GM12865 (cell line): ENCODE measurements at regions not wholly inside any gene's neighbourhood (a gene's known extent, or its start where the extent isn't known, plus 50 kb on each side); places are given as distances from the start of the nearest gene placed in this dataset.

ENCODE experiments used
- DNase-seq: peaks from one replicate; pipeline ENCODE4 v3.0.0; 2010; ENCODE audit warnings: low read depth
- H3K4me3 ChIP-seq: 2 replicates; pipeline ENCODE4 v1.5.1; 2011; ENCODE audit warnings: mild to moderate bottlenecking, low read depth, low read length, control low read depth
- TF ChIP-seq, protein P1 (sequence below): IDR thresholded peaks from 2 replicates; pipeline ENCODE4 v1.5.1; 2011; ENCODE audit warnings: low read length, control low read depth, low read depth, inconsistent platforms; ENCODE audit not compliant: insufficient read depth; ENCODE audit errors: missing control alignments

DNA sequence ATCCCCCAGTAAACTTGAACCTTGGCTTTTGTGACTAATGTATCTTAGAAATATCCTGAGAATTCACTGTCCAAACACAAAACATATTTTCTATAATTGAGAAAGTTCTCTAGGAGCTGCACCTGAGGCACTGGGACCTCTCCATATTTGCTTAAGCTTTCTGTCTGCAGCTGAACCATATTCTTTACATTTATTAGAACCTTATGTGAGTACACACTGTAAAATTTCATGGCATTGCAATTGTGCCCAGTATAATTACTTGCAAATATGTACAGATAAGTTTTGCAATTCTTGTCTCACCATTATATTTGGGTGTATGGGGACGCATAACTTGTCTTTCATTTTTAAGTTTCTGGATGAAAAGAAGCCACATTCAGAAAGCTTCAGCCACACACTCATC is 280.7 kb upstream of the KLHL1 start:
- TF ChIP-seq, protein P1, sequence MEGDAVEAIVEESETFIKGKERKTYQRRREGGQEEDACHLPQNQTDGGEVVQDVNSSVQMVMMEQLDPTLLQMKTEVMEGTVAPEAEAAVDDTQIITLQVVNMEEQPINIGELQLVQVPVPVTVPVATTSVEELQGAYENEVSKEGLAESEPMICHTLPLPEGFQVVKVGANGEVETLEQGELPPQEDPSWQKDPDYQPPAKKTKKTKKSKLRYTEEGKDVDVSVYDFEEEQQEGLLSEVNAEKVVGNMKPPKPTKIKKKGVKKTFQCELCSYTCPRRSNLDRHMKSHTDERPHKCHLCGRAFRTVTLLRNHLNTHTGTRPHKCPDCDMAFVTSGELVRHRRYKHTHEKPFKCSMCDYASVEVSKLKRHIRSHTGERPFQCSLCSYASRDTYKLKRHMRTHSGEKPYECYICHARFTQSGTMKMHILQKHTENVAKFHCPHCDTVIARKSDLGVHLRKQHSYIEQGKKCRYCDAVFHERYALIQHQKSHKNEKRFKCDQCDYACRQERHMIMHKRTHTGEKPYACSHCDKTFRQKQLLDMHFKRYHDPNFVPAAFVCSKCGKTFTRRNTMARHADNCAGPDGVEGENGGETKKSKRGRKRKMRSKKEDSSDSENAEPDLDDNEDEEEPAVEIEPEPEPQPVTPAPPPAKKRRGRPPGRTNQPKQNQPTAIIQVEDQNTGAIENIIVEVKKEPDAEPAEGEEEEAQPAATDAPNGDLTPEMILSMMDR, result no peak
- no peak overlapping the region for H3K4me3 ChIP-seq
- DNase-seq, result no peak

DNA sequence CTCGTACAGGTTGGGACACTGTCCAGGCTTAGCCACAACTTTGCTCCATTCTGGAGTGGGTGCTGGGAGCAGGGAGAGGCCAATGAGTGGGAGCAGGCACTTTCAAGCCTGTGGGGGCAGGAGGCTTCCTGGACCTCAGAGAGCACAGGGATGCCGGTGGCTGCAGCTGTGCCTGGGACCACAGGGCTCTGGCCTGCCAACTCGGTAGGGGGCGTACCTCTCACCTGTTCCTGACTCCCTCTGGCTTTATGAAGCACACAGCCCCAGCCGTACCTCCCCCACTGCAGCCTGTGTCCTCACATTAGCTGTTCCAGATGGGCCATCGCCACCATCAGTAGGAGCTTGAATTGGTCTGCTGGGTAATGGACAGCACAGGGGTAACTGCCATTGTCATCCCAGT is 278.7 kb upstream of the KLHL1 start:
- TF ChIP-seq, protein P1, result no peak
- DNase-seq, result no peak
- H3K4me3 ChIP-seq, result no peak overlapping the region

DNA sequence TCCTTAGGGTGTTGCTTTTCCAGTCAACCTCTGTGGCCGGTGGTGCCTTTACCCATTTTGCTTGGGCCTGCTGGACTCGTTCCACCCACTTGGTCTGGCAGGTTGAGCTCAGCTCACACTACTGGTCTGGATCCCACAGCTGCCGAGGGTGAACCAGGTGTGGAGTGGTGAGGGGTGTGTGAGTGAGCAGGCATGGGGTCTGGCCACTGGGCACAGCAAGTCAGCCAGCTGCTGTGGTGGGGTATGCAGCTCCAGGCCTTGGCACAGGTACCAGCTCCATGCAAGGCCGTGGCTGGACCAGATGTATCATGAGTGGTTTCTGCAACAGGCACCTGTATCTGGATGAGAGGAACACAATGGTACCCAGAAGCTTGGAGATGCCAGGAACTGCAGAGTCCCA is 277.6 kb upstream of the KLHL1 start:
- H3K4me3 ChIP-seq, result no peak overlapping the region
- DNase-seq, result no peak
- TF ChIP-seq, protein P1, result no peak

DNA sequence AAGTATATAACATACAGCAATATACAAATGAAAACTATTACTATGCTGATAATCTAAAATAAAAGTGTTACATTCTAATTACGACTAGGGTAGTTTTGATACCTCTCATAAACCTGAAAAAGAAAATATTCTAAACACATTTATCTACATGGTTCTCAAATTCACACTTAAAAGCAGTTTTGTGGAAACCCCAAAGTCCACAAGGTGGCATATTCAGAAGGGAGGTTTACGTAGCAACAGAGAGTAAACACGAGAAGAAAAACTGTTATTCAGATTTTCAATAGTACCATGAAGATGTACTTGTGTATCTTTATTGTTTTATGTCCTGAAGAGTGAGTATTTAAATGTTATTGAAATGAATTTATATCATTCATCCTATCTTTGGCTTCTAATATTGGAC is 275.9 kb upstream of the KLHL1 start:
- H3K4me3 ChIP-seq, result no peak overlapping the region
- no peak for DNase-seq
- TF ChIP-seq, protein P1, result no peak

DNA sequence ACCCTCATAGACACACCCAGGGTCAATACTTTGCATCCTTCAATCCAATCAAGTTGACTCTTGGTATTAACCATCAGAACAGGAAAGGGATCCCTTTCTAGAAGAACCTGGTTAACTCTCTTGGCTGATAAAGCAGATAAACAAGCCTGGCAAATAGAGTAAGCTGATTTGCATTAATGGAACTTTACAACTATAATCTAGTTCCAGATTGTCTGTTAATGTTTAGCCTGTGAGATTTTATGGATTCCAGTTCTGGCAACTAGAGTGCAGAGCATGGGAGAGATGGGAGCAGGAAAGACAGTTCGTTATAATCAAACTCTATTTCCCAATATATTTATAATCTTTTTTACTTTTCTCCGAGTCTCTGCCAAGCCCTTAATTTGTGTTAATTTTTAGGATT is 272.6 kb upstream of the KLHL1 start:
- TF ChIP-seq, protein P1, result no peak
- DNase-seq, result no peak
- no peak overlapping the region for H3K4me3 ChIP-seq

DNA sequence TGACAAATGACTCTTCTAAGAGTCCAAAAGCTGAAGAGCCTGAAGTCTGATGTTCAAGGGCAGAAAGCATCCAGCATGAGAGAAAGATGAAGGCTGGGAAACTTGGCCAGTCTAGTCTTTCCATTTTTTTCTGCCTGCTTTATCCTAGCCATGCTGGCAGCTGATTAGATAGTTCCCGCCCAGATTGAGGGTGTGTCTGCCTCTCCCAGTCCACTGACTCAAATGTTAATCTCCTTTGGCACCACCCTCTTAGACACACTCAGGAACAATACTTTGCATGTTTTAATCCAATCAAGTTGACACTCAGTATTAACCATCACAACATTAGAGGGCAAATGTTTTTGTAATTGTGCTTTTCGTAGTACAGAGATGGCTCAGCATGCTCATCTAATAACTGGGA is 267.5 kb upstream of the KLHL1 start:
- DNase-seq, result no peak
- no peak overlapping the region for H3K4me3 ChIP-seq
- TF ChIP-seq, protein P1, result no peak

DNA sequence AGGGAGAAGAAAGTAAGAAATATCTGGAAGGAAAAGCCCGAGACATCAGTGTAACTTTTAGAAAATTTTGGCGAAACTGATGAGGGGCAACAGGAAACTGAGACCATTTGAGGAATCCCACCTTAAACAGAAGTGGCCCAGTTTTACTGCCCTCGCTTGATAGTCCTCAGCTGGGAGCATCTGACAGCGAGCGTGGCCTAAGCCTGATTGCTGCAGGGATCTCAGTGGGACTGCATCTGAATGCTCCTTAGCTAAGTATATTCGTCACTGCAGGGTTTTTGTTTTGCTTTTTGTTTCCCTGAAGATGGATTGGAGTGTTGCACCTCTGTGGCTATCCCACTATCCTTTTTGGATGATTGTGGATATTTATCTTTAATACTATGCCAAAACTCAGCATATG is 262.7 kb upstream of the KLHL1 start:
- TF ChIP-seq, protein P1, result no peak
- DNase-seq, result no peak
- no peak overlapping the region for H3K4me3 ChIP-seq
